Endodermal cell (in vitro differentiated cells): ENCODE measurements at regions not wholly inside any gene's neighbourhood (a gene's known extent, or its start where the extent isn't known, plus 50 kb on each side); places are given as distances from the start of the nearest gene placed in this dataset.

Source experiments
- DNase-seq: peaks from one replicate; pipeline ENCODE4 v3.0.0-alpha.2; 2017
- H3K27ac ChIP-seq: 2 replicates; pipeline ENCODE4 v1.5.1; 2013; ENCODE audit warnings: mild to moderate bottlenecking, low read depth, low read length, moderate library complexity
- H3K27me3 ChIP-seq: 2 replicates; pipeline ENCODE4 v1.6.1; 2013; ENCODE audit warnings: mild to moderate bottlenecking, low read length, moderate library complexity; ENCODE audit not compliant: insufficient read depth, control insufficient read depth, poor library complexity, severe bottlenecking
- H3K36me3 ChIP-seq: 2 replicates; pipeline ENCODE4 v1.7.0; 2013; ENCODE audit warnings: mild to moderate bottlenecking, low read length, moderate library complexity; ENCODE audit not compliant: control insufficient read depth, insufficient read depth
- H3K4me1 ChIP-seq: one replicate; pipeline ENCODE4 v1.7.0; 2013; ENCODE audit warnings: low read length; ENCODE audit not compliant: control insufficient read depth, insufficient read depth
- H3K4me3 ChIP-seq: 2 replicates; pipeline ENCODE4 v1.5.1; 2013; ENCODE audit warnings: mild to moderate bottlenecking, low read length, moderate library complexity
- H3K9ac ChIP-seq: 2 replicates; pipeline ENCODE4 v1.6.1; 2013; ENCODE audit warnings: mild to moderate bottlenecking, low read length, moderate library complexity; ENCODE audit not compliant: poor library complexity, severe bottlenecking; ENCODE audit errors: extremely low read depth
- H3K9me3 ChIP-seq: 2 replicates; pipeline ENCODE4 v1.6.1; 2013; ENCODE audit warnings: mild to moderate bottlenecking, low read length, moderate library complexity; ENCODE audit not compliant: control insufficient read depth
- H3K27ac Mint-ChIP-seq: 2 replicates; pipeline ENCODE4 v1.8.0; 2020; ENCODE audit warnings: mixed read lengths
- H3K27me3 Mint-ChIP-seq: 2 replicates; pipeline ENCODE4 v1.8.0; 2021; ENCODE audit warnings: mild to moderate bottlenecking, mixed read lengths; ENCODE audit not compliant: insufficient read depth
- H3K36me3 Mint-ChIP-seq: 2 replicates; pipeline ENCODE4 v1.8.0; 2020; ENCODE audit warnings: low read depth, mixed read lengths
- H3K4me1 Mint-ChIP-seq: 2 replicates; pipeline ENCODE4 v1.8.0; 2020; ENCODE audit warnings: mixed read lengths
- H3K4me3 Mint-ChIP-seq: 2 replicates; pipeline ENCODE4 v1.8.0; 2020; ENCODE audit warnings: mild to moderate bottlenecking, moderate library complexity, mixed read lengths
- H3K9me3 Mint-ChIP-seq: 2 replicates; pipeline ENCODE4 v1.8.0; 2020; ENCODE audit warnings: mild to moderate bottlenecking, mixed read lengths
- CTCF ChIP-seq: fragments of 200-600 bp; sonication (generic); conservative IDR thresholded peaks from 2 replicates; pipeline ENCODE4 v1.5.0; 2021; ENCODE audit warnings: antibody characterized with exemption, mild to moderate bottlenecking
- WGBS, 2 experiments: methylation state at CpG; one replicate each; pipeline versions ENCODE4 v1.1.5 to v1.1.7; 2013; ENCODE audit warnings: missing lambda C conversion rate in 2 of 2, mixed read lengths in 1 of 2; ENCODE audit not compliant: insufficient coverage in 1 of 2, insufficient read length in 1 of 2; 5-methylcytosine and 5-hydroxymethylcytosine counted together

- no peak overlapping the region for H3K9ac ChIP-seq
- no peaks in the 10 kb centered on the region for H3K36me3 ChIP-seq
- DNase-seq = no peak
- no peaks in the 10 kb centered on the region for H3K27me3 ChIP-seq
- H3K4me1 Mint-ChIP-seq = peaks cover 7% of the 10 kb centered on the region
- no peak overlapping the region for H3K27ac ChIP-seq
- no peaks in the 10 kb centered on the region for H3K9me3 ChIP-seq
- H3K4me3 Mint-ChIP-seq = no peak overlapping the region
- no peaks in the 10 kb centered on the region for H3K9me3 Mint-ChIP-seq
- H3K36me3 Mint-ChIP-seq = no peaks in the 10 kb centered on the region
- H3K27me3 Mint-ChIP-seq = no peaks in the 10 kb centered on the region
- no peak overlapping the region for H3K27ac Mint-ChIP-seq
- H3K4me1 ChIP-seq = no peaks in the 10 kb centered on the region
- WGBS, 2 experiments = 96 to 100% methylated on average over 1 of the region's 1 CpG
- H3K4me3 ChIP-seq = no peak overlapping the region
- no peak for TF ChIP-seq CTCF
Measured at GRCh38 chr14:83289896-83290295, 1756.2 kb upstream of the SEL1L start.

- Histone ChIP-seq H3K27ac (no peak overlapping the region), H3K4me3 (no peak overlapping the region), H3K9me3 (no peaks in the 10 kb centered on the region), H3K4me1 (no peaks in the 10 kb centered on the region), H3K36me3 (no peaks in the 10 kb centered on the region), H3K27me3 (no peaks in the 10 kb centered on the region), H3K9ac (no peak overlapping the region)
- Mint-ChIP-seq H3K4me1 (peaks cover 7% of the 10 kb centered on the region), H3K4me3 (no peak overlapping the region), H3K27me3 (no peaks in the 10 kb centered on the region), H3K36me3 (no peaks in the 10 kb centered on the region), H3K27ac (no peak overlapping the region), H3K9me3 (no peaks in the 10 kb centered on the region)
- TF ChIP-seq CTCF = no peak
- DNase-seq = no peak
Measured at GRCh38 chr14:83290447-83290846, 1756.8 kb upstream of the SEL1L start.

GRCh38 chr14:83291714-83292113 lies 1758.1 kb upstream of the SEL1L start:
- Histone ChIP-seq H3K27me3 (no peaks in the 10 kb centered on the region), H3K4me3 (no peak overlapping the region), H3K36me3 (no peaks in the 10 kb centered on the region), H3K9me3 (no peaks in the 10 kb centered on the region), H3K27ac (no peak overlapping the region), H3K4me1 (no peaks in the 10 kb centered on the region), H3K9ac (no peak overlapping the region)
- Mint-ChIP-seq H3K9me3 (no peaks in the 10 kb centered on the region), H3K4me1 (peaks cover 5% of the 10 kb centered on the region), H3K4me3 (no peak overlapping the region), H3K27me3 (no peaks in the 10 kb centered on the region), H3K27ac (no peak overlapping the region), H3K36me3 (no peaks in the 10 kb centered on the region)
- no peak for TF ChIP-seq CTCF
- DNase-seq = no peak
- WGBS, 2 experiments = no CpG with 5 or more reads among the region's 1 CpG
